Parathyroid adenoma (tissue), 2 donors: ENCODE measurements at regions not wholly inside any gene's neighbourhood (a gene's known extent, or its start where the extent isn't known, plus 50 kb on each side); places are given as distances from the start of the nearest gene placed in this dataset.

Experiments used
- H2AFZ ChIP-seq: fragments of 300-600 bp; sonication (generic); one replicate; pipeline ENCODE4 v1.7.0; 2017; ENCODE audit warnings: antibody characterized with exemption, mild to moderate bottlenecking
- H3K27ac ChIP-seq: fragments of 300-600 bp; sonication (generic); one replicate; pipeline ENCODE4 v1.7.0; 2017
- H3K27me3 ChIP-seq: fragments of 300-600 bp; sonication (generic); one replicate; pipeline ENCODE4 v1.7.0; 2017; ENCODE audit warnings: low read length; ENCODE audit not compliant: control insufficient read depth, insufficient read depth
- H3K36me3 ChIP-seq: fragments of 300-600 bp; sonication (generic); one replicate; pipeline ENCODE4 v1.7.0; 2017; ENCODE audit warnings: low read length; ENCODE audit not compliant: control insufficient read depth, insufficient read depth
- H3K4me1 ChIP-seq: fragments of 300-600 bp; sonication (generic); one replicate; pipeline ENCODE4 v1.7.0; 2017; ENCODE audit warnings: control low read depth
- H3K4me2 ChIP-seq: fragments of 300-600 bp; sonication (generic); one replicate; pipeline ENCODE4 v1.7.0; 2017; ENCODE audit warnings: low read length
- H3K4me3 ChIP-seq: fragments of 300-600 bp; sonication (generic); one replicate; pipeline ENCODE4 v1.7.0; 2017; ENCODE audit warnings: low read depth, low read length
- H3K79me2 ChIP-seq: fragments of 300-600 bp; sonication (generic); one replicate; pipeline ENCODE4 v1.7.0; 2017; ENCODE audit warnings: control low read depth
- H3K9ac ChIP-seq: fragments of 300-600 bp; sonication (generic); one replicate; pipeline ENCODE4 v1.7.0; 2017; ENCODE audit warnings: mild to moderate bottlenecking
- H3K9me3 ChIP-seq: fragments of 300-600 bp; sonication (generic); one replicate; pipeline ENCODE4 v1.7.0; 2017; ENCODE audit warnings: low read length; ENCODE audit not compliant: control insufficient read depth
- TF ChIP-seq, protein P1 (sequence below): fragments of 300-600 bp; sonication (generic); IDR thresholded peaks from one replicate; pipeline ENCODE4 v1.7.0; 2017; ENCODE audit warnings: antibody characterized with exemption, mild to moderate bottlenecking
- donor health status: primary hyperparathyroidism.

- H3K4me3 ChIP-seq: no peak overlapping the region
- H3K4me2 ChIP-seq: no peak overlapping the region
- TF ChIP-seq, protein P1, sequence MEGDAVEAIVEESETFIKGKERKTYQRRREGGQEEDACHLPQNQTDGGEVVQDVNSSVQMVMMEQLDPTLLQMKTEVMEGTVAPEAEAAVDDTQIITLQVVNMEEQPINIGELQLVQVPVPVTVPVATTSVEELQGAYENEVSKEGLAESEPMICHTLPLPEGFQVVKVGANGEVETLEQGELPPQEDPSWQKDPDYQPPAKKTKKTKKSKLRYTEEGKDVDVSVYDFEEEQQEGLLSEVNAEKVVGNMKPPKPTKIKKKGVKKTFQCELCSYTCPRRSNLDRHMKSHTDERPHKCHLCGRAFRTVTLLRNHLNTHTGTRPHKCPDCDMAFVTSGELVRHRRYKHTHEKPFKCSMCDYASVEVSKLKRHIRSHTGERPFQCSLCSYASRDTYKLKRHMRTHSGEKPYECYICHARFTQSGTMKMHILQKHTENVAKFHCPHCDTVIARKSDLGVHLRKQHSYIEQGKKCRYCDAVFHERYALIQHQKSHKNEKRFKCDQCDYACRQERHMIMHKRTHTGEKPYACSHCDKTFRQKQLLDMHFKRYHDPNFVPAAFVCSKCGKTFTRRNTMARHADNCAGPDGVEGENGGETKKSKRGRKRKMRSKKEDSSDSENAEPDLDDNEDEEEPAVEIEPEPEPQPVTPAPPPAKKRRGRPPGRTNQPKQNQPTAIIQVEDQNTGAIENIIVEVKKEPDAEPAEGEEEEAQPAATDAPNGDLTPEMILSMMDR: no peak
- H3K27me3 ChIP-seq: no peaks in the 10 kb centered on the region
- H3K36me3 ChIP-seq: no peaks in the 10 kb centered on the region
- H3K9ac ChIP-seq: no peak overlapping the region
- H3K79me2 ChIP-seq: no peaks in the 10 kb centered on the region
- H3K4me1 ChIP-seq: no peaks in the 10 kb centered on the region
- no peak overlapping the region for H2AFZ ChIP-seq
- H3K27ac ChIP-seq: no peak overlapping the region
- no peaks in the 10 kb centered on the region for H3K9me3 ChIP-seq
These were observed 882.1 kb upstream of the NUDT12 start for GRCh38 chr5:104444656-104445055.

- Histone ChIP-seq H3K27ac (no peak overlapping the region), H3K4me2 (no peak overlapping the region), H3K79me2 (no peaks in the 10 kb centered on the region), H3K27me3 (no peaks in the 10 kb centered on the region), H3K9me3 (no peaks in the 10 kb centered on the region), H3K9ac (no peak overlapping the region), H3K36me3 (no peaks in the 10 kb centered on the region), H3K4me3 (no peak overlapping the region), H3K4me1 (no peaks in the 10 kb centered on the region), H2AFZ (no peak overlapping the region)
- TF ChIP-seq, protein P1: no peak
These were observed 881.1 kb upstream of the NUDT12 start for GRCh38 chr5:104443706-104444105.

DNA sequence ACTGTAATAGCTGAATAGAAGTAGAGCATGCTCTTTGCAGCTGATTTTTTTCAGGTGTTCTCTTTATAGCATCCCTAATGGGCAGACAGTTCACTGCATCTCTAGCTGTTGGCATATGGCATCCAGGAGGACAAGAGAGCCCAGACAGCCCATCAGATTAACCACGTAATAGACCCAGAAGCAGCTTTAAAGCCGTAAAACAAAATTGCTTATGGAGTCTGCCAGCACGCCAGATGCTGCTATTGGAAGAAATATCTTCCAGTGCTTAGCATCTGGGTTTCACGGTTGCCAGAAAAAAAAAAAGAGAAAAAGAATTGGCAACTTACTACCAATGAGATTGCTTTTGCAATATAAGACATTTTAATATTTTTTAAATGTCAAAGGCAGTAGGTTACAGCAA lies 869.4 kb upstream of the NUDT12 start:
- H3K4me1 ChIP-seq: no peaks in the 10 kb centered on the region
- H2AFZ ChIP-seq: no peak overlapping the region
- no peaks in the 10 kb centered on the region for H3K27me3 ChIP-seq
- no peaks in the 10 kb centered on the region for H3K36me3 ChIP-seq
- H3K4me3 ChIP-seq: no peak overlapping the region
- no peaks in the 10 kb centered on the region for H3K79me2 ChIP-seq
- H3K9me3 ChIP-seq: no peaks in the 10 kb centered on the region
- TF ChIP-seq, protein P1: no peak
- no peak overlapping the region for H3K9ac ChIP-seq
- no peak overlapping the region for H3K27ac ChIP-seq
- H3K4me2 ChIP-seq: no peak overlapping the region

GRCh38 chr5:104431002-104431620 lies 868.5 kb upstream of the NUDT12 start:
- Histone ChIP-seq H3K27me3 (no peaks in the 10 kb centered on the region), H3K36me3 (no peaks in the 10 kb centered on the region), H3K79me2 (no peaks in the 10 kb centered on the region), H3K9me3 (no peaks in the 10 kb centered on the region), H3K27ac (no peak overlapping the region), H3K4me1 (no peaks in the 10 kb centered on the region), H3K4me2 (no peak overlapping the region), H3K4me3 (no peak overlapping the region), H2AFZ (no peak overlapping the region), H3K9ac (no peak overlapping the region)
- TF ChIP-seq, protein P1: no peak

- Histone ChIP-seq H3K9me3 (no peaks in the 10 kb centered on the region), H3K79me2 (no peaks in the 10 kb centered on the region), H3K4me2 (no peak overlapping the region), H3K27ac (no peak overlapping the region), H3K4me1 (no peaks in the 10 kb centered on the region), H3K9ac (no peak overlapping the region), H3K27me3 (no peaks in the 10 kb centered on the region), H3K4me3 (no peak overlapping the region), H2AFZ (no peak overlapping the region), H3K36me3 (no peaks in the 10 kb centered on the region)
- TF ChIP-seq, protein P1: no peak
These were observed 867.3 kb upstream of the NUDT12 start for GRCh38 chr5:104429911-104430310.
